Activated CD4-positive, alpha-beta T cell treated with anti-CD3 and anti-CD28 coated beads for 36 hours (primary cell): ENCODE measurements at regions not wholly inside any gene's neighbourhood (a gene's known extent, or its start where the extent isn't known, plus 50 kb on each side); places are given as distances from the start of the nearest gene placed in this dataset.
A peak's percentile ranks its signal among the peaks of the same experiment; 100 is the strongest.
"Not testable (repeated sequence)": the region's sequence is repeated elsewhere in the genome, so short reads cannot be mapped to it uniquely, and the experiment has no call there.

Experiments used
- ATAC-seq: fragments of 200-7000 bp; cut with Tn5 transposase; one replicate; pipeline ENCODE4 v1.10.0; 2021; ENCODE audit warnings: mild to moderate bottlenecking, moderate library complexity
- CTCF ChIA-PET: fragments of 350-600 bp; sonication (Branson Sonifier 250); formaldehyde crosslinking; loops from one replicate; lab custom pipeline; 2021; ENCODE audit warnings: antibody characterized with exemption; lab: Charles Lee
- POLR2A ChIA-PET: fragments of 350-600 bp; sonication (Branson Sonifier 250); formaldehyde crosslinking; loops from one replicate; lab custom pipeline; 2021; ENCODE audit warnings: antibody characterized with exemption, inconsistent platforms; lab: Charles Lee
- DNase-seq: peaks from one replicate; pipeline ENCODE4 v3.0.0-alpha.2; 2020
- H3K27ac Mint-ChIP-seq: one replicate; pipeline ENCODE4 v1.8.0; 2021; ENCODE audit warnings: mixed read lengths
- H3K27me3 Mint-ChIP-seq: one replicate; pipeline ENCODE4 v1.8.0; 2021; ENCODE audit warnings: mixed read lengths
- H3K36me3 Mint-ChIP-seq: one replicate; pipeline ENCODE4 v1.8.0; 2021; ENCODE audit warnings: low read depth, mixed read lengths
- H3K4me1 Mint-ChIP-seq: one replicate; pipeline ENCODE4 v1.8.0; 2021; ENCODE audit warnings: mixed read lengths
- H3K4me3 Mint-ChIP-seq: one replicate; pipeline ENCODE4 v1.8.0; 2021; ENCODE audit warnings: mild to moderate bottlenecking, moderate library complexity, mixed read lengths
- H3K9me3 Mint-ChIP-seq: one replicate; pipeline ENCODE4 v1.8.0; 2021; ENCODE audit warnings: low read depth, mixed read lengths
- intact Hi-C, 2 experiments: fragments of 100-400 bp; cut with DNase I in 1 of 2; cut with micrococcal nuclease in 1 of 2; formaldehyde crosslinking; loops; one replicate each; pipeline versions ENCODE4 v1.14.2 to v1.15.1; 2022 to 2024; cut with DNase I, micrococcal nuclease

DNA sequence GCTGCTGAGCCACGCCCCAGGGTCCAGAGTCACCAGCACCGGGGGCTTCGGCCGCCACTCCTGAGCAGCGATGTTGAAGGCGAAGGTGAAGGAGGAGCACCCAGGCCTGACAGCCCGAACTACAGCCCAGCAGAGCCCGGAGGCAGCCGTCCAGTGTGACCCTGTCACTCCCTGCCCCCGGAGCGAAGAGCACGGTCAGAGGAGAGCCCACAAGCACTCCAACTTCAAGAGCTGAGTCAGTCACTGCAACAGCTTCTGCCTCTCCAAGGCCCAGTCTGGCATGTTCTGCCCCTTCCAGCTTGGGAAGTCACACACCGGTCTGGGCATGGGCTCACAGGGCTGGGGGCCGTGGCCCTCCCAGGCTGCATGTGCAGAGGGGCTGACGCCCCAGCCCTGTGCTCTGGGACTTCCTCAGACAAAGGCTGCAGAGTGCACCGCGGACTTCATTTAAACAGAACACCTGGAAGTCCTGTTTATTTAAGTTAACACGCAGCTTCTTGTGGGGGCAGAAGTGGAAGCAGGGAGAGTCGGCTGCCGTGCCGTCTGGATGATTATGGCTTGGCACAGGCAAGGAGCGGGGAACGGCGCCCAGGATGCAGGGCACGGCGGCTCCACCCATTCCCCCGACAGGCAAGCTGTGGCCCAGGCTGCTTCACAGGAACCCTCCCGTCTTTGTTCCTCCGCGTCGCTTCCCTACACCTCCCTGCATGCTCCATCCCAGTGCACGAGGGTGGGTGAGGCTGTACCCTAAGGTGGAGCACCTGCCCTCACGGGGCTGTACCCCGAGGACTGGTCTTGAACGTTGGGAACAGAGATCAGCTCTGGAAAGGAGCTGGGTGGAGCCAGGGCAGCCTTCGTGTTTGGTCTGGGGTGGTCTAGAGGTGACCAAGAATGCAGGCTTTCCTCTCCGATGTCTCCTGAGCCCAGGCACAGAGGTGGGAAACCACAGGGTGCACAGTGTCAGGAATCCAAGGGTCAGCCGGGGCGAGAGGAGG is 68.9 kb upstream of the METRNL start:
- CTCF ChIA-PET, result interaction anchor here (0.6 kb wide), 1 partner anchor 332 kb away, joined by 3 read pairs; no protein-coding TSS in a partner anchor
- ATAC-seq (no peak), DNase-seq (no peak)
- Mint-ChIP-seq H3K4me1 (no peaks in the 10 kb centered on the region), H3K27ac (no peak overlapping the region), H3K4me3 (no peak overlapping the region), H3K36me3 (no peaks in the 10 kb centered on the region), H3K9me3 (no peaks in the 10 kb centered on the region), H3K27me3 (no peaks in the 10 kb centered on the region)
- POLR2A ChIA-PET, result no interaction called here
- intact Hi-C loops, result no loop called here

DNA sequence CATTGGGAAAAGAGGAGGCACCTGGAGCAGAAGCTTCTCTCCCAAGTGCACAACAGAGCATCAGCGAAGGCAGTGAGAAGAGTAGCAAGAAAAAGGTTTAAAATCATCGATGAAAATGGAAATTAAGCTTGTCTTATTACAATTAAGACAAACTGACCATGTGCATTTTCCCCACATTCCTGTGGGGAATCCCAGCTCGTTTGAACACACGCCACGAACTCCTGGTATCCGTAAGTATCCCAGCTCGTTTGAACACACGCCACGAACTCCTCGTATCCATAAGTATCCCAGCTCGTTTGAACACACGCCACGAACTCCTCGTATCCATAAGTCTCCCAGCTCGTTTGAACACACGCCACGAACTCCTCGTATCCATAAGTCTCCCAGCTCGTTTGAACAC is 67.7 kb upstream of the METRNL start:
- H3K4me3 Mint-ChIP-seq, H3K27me3 Mint-ChIP-seq, intact Hi-C loops, DNase-seq, POLR2A ChIA-PET, H3K9me3 Mint-ChIP-seq, H3K4me1 Mint-ChIP-seq, ATAC-seq, H3K36me3 Mint-ChIP-seq, H3K27ac Mint-ChIP-seq: not testable (repeated sequence)
- CTCF ChIA-PET, result interaction anchor here (0.7 kb wide), 1 partner anchor 27 kb away, joined by 3 read pairs; no protein-coding TSS in a partner anchor

DNA sequence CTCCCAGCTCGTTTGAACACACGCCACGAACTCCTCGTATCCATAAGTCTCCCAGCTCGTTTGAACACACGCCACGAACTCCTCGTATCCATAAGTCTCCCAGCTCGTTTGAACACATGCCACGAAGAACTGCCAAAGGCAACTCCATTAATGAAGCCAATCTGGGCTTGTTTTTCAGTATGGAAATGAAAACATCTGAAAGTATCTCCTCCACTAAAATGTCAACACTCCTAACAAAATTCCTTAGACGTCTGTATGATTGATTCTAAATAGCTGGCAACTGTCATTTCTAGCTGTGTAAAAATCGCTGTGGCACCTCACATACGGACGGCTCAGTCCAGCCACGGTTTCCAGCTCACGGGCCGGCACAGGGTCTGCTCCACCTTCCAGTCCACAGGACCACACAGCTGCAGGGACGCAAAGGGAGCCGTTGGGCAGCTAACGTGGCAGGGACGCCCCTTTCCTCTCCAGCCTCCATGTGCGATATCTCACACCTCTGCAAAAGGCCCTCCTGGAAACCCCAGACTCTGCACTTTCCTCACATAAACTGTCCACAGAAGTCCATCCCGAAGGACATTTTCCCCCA is 67.1 kb upstream of the METRNL start:
- H3K27me3 Mint-ChIP-seq, result no peaks in the 10 kb centered on the region
- no peaks in the 10 kb centered on the region for H3K36me3 Mint-ChIP-seq
- no peak overlapping the region for H3K27ac Mint-ChIP-seq
- intact Hi-C loops, result no loop called here
- no peaks in the 10 kb centered on the region for H3K4me1 Mint-ChIP-seq
- ChIA-PET POLR2A (no interaction called here), CTCF (interaction anchor here (0.7 kb wide), 1 partner anchor 27 kb away, joined by 3 read pairs; no protein-coding TSS in a partner anchor)
- no peak overlapping the region for H3K4me3 Mint-ChIP-seq
- ATAC-seq (no peak), DNase-seq (no peak)
- H3K9me3 Mint-ChIP-seq, result no peaks in the 10 kb centered on the region

DNA sequence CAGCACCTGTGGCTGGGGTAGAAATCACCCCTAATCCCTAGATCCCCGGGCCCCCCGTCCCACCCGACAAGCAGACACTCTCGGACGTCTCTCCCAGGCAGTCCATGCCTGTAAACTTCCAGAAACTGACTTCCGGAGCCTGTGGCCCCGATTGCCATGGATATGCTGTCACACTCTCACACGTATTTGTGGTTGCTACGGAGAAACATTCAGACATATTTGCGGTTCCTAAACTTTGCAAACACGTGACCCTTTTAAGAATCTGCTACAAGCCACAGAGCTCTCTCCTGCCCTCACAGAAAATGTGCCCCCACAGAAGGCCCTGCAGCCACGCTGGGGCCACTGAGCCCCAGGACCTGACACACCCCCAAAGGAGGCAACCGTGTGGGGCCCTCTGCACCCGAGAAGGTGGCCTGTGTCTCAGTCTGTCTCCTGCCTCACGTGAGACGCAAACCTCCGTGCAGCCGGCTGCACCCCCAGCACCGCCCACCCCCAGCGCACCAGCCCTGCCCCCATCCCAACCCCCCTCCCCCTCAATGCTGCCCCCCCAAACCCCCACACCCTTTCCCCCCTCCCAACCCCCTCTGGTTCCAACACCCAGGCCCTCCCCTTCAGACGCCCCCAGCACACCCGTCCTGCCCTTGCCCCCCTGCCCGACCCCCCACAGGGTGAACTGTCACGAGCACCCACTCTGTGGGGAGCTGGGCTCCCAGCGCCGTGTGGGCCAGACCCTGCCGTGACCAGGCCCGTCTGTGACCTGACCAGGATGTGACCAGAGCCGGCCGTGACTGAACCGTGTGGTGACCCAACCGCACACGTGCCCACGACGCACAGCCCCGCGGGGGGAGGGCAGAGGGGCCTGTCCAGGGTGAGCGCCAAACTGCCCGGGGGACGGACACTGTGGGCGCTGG is 66.3 kb upstream of the METRNL start:
- ATAC-seq (no peak), DNase-seq (no peak)
- H3K27ac Mint-ChIP-seq, result no peak overlapping the region
- intact Hi-C loops, result no loop called here
- H3K27me3 Mint-ChIP-seq, result no peaks in the 10 kb centered on the region
- POLR2A ChIA-PET, result no interaction called here
- no peaks in the 10 kb centered on the region for H3K36me3 Mint-ChIP-seq
- H3K4me3 Mint-ChIP-seq, result no peak overlapping the region
- no peaks in the 10 kb centered on the region for H3K4me1 Mint-ChIP-seq
- CTCF ChIA-PET, result no interaction called here
- H3K9me3 Mint-ChIP-seq, result no peaks in the 10 kb centered on the region

DNA sequence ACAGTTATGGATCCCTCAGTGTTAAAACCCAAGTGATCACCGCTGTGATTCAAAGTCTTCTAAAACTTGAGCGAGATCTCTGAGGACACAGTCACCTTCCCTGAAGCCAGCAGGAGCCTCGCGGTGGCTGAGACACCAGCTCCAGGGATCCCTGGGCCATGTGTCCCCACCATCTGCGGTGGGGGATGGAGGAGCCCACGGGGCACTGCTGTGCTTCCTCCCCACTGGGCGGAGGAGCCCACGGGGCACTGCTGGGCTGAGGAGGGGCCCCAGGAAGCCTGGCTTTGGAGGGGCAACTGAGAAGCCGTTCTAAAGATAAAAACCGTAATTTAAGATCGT is 65.7 kb upstream of the METRNL start:
- ATAC-seq (no peak), DNase-seq (no peak)
- intact Hi-C loops, result no loop called here

GRCh38 chr17:83014297-83014696 is 65.1 kb upstream of the METRNL start:
- intact Hi-C loops, result no loop called here
- DNase-seq (no peak), ATAC-seq (no peak)
- POLR2A ChIA-PET, result no interaction called here
- H3K27me3 Mint-ChIP-seq, result no peaks in the 10 kb centered on the region
- no peaks in the 10 kb centered on the region for H3K9me3 Mint-ChIP-seq
- no peak overlapping the region for H3K27ac Mint-ChIP-seq
- no peaks in the 10 kb centered on the region for H3K36me3 Mint-ChIP-seq
- H3K4me3 Mint-ChIP-seq, result no peak overlapping the region
- CTCF ChIA-PET, result no interaction called here
- H3K4me1 Mint-ChIP-seq, result no peaks in the 10 kb centered on the region

More for the DNA sequence above, 65.7 kb upstream of the METRNL start:
- Mint-ChIP-seq H3K4me3 (no peak overlapping the region), H3K9me3 (no peaks in the 10 kb centered on the region), H3K36me3 (no peaks in the 10 kb centered on the region), H3K27ac (no peak overlapping the region), H3K27me3 (no peaks in the 10 kb centered on the region), H3K4me1 (no peaks in the 10 kb centered on the region)
- POLR2A ChIA-PET, result no interaction called here
- CTCF ChIA-PET, result no interaction called here

DNA sequence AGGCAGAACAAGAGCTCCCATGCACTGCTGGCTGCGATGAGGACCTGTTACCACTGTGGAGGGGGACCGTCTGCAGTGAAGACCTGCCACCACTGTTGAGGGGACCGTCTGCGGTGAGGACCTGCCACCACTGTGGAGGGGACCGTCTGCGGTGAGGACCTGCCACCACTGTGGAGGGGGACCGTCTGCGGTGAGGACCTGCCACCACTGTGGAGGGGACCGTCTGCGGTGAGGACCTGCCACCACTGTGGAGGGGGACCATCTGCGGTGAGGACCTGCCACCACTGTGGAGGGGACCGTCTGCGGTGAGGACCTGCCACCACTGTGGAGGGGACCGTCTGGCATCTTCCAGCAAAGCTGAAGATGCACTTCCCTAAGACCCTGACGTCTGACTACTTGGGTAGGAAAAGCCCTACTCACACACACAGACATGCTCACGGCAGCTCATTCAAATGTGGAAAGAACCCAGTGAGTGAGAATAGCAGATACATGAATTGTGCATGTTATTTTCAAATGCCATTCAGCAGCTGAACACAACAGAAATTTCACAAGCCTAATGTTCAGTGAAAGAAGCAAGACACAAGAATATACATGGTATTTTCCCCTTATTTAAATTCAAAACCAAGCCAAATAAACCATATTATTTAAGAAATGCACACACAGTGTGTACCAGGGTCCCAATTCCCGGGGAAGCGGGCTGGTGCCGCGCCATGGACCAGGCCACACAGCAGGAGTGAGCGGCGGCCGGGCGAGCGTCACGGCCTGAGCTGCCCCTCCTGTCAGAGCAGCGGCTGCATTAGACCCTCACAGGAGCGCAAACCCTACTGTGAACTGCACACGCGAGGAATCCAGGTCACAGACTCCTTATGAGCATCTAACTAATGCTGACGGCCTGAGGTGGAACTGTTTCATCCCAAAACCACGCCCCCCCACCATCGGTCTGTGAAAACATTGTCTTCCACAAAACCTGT is 64.2 kb upstream of the METRNL start:
- Mint-ChIP-seq H3K9me3 (no peaks in the 10 kb centered on the region), H3K4me3 (no peak overlapping the region), H3K27ac (no peak overlapping the region), H3K36me3 (no peaks in the 10 kb centered on the region), H3K4me1 (no peaks in the 10 kb centered on the region), H3K27me3 (no peaks in the 10 kb centered on the region)
- POLR2A ChIA-PET, result no interaction called here
- CTCF ChIA-PET, result no interaction called here
- intact Hi-C loops, result no loop called here
- DNase-seq (no peak), ATAC-seq (no peak)

DNA sequence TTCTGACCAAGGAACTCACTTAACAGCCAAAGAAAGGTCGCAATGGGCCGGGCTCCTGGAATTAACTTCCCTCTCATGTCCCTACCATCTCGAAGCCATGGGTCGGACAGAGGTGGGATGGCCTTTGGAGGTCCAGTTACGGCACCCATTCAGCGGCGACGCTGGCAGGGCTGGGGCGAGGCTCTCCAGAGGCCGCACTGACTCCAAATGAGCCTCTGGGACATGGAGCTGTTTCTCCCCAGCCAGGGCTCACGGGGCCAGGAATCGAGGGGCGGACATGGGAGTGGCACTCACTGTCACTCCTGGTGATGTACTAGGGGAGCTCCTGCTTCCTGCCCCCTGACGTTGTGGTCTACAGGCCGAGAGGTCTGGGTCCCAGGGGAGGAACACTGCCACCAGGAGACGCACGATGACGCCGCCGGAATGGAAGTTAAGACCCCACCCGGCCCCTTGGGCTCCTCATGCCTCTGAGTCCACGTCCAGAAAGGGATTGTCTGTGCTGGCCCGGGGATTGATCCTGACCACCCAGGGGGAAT is 60.7 kb upstream of the METRNL start:
- ATAC-seq (no peak), DNase-seq (no peak)
- H3K4me3 Mint-ChIP-seq, result no peak overlapping the region
- no peaks in the 10 kb centered on the region for H3K9me3 Mint-ChIP-seq
- no peaks in the 10 kb centered on the region for H3K27me3 Mint-ChIP-seq
- H3K4me1 Mint-ChIP-seq, result no peaks in the 10 kb centered on the region
- ChIA-PET CTCF (no interaction called here), POLR2A (no interaction called here)
- intact Hi-C loops, result no loop called here
- no peak overlapping the region for H3K27ac Mint-ChIP-seq
- no peaks in the 10 kb centered on the region for H3K36me3 Mint-ChIP-seq

DNA sequence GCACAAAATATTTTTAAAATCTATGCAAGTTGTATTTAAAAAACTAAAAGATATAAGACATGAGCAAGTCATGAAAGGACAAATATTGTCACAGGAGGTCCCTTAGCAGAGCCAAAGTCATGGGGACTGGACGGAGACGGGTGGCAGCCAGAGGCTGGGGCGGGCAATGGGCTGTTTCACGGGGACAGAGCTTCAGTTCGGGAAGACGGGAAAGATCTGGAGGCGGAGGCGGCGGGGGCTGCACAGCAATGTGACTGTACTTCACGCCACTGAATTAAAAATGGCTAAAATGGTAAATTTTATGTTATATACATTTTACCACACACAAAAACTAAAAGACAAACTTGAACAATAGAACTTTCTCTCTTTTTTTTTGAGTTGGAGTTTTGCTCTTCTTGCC is 60.0 kb upstream of the METRNL start:
- no peak for DNase-seq
- CTCF ChIA-PET, result no interaction called here
- H3K36me3 Mint-ChIP-seq, result no peaks in the 10 kb centered on the region

GRCh38 chr17:83024218-83024971 is 55.0 kb upstream of the METRNL start:
- DNase-seq (peak; percentile 35), ATAC-seq (peak; percentile 19)
- ChIA-PET POLR2A (no interaction called here), CTCF (no interaction called here)
- no peaks in the 10 kb centered on the region for H3K9me3 Mint-ChIP-seq
- no peak overlapping the region for H3K4me3 Mint-ChIP-seq
- peaks cover 5% of the 10 kb centered on the region for H3K36me3 Mint-ChIP-seq
- intact Hi-C loops, result no loop called here
- H3K4me1 Mint-ChIP-seq, result peaks cover 10% of the 10 kb centered on the region
- no peaks in the 10 kb centered on the region for H3K27me3 Mint-ChIP-seq
- no peak overlapping the region for H3K27ac Mint-ChIP-seq

More for the DNA sequence above, 60.0 kb upstream of the METRNL start:
- peaks cover 2% of the 10 kb centered on the region for H3K4me1 Mint-ChIP-seq
- H3K27ac Mint-ChIP-seq, result no peak overlapping the region
- H3K4me3 Mint-ChIP-seq, result no peak overlapping the region
- no peaks in the 10 kb centered on the region for H3K27me3 Mint-ChIP-seq
- no peaks in the 10 kb centered on the region for H3K9me3 Mint-ChIP-seq
- no peak for ATAC-seq
- intact Hi-C loops, result no loop called here
- POLR2A ChIA-PET, result no interaction called here
